Activated CD4-positive, alpha-beta T cell treated with anti-CD3 and anti-CD28 coated beads, Interleukin-2, amount 10 ng/mL, durations not matched to agents 7 days and 5 days (primary cell): ENCODE measurements at regions not wholly inside any gene's neighbourhood (a gene's known extent, or its start where the extent isn't known, plus 50 kb on each side); places are given as distances from the start of the nearest gene placed in this dataset.

Experiments
- CTCF ChIA-PET: fragments of 350-600 bp; sonication (Branson Sonifier 250); formaldehyde crosslinking; loops from one replicate; lab custom pipeline; 2021; ENCODE audit warnings: antibody characterized with exemption; lab: Charles Lee
- POLR2A ChIA-PET: fragments of 350-600 bp; sonication (Branson Sonifier 250); formaldehyde crosslinking; loops from one replicate; lab custom pipeline; 2021; ENCODE audit warnings: antibody characterized with exemption; lab: Charles Lee
- DNase-seq: peaks from one replicate; pipeline ENCODE4 v3.0.0-alpha.2; 2020
- H3K27ac Mint-ChIP-seq: one replicate; pipeline ENCODE4 v1.8.0; 2021; ENCODE audit warnings: mild to moderate bottlenecking, moderate library complexity, mixed read lengths
- H3K27me3 Mint-ChIP-seq: one replicate; pipeline ENCODE4 v1.8.0; 2021; ENCODE audit warnings: mixed read lengths
- H3K36me3 Mint-ChIP-seq: one replicate; pipeline ENCODE4 v1.8.0; 2021; ENCODE audit warnings: low read depth, mixed read lengths
- H3K4me1 Mint-ChIP-seq: one replicate; pipeline ENCODE4 v1.8.0; 2021; ENCODE audit warnings: mixed read lengths
- H3K4me3 Mint-ChIP-seq: one replicate; pipeline ENCODE4 v1.8.0; 2021; ENCODE audit warnings: mild to moderate bottlenecking, moderate library complexity, mixed read lengths
- H3K9me3 Mint-ChIP-seq: one replicate; pipeline ENCODE4 v1.8.0; 2021; ENCODE audit warnings: mixed read lengths

DNA sequence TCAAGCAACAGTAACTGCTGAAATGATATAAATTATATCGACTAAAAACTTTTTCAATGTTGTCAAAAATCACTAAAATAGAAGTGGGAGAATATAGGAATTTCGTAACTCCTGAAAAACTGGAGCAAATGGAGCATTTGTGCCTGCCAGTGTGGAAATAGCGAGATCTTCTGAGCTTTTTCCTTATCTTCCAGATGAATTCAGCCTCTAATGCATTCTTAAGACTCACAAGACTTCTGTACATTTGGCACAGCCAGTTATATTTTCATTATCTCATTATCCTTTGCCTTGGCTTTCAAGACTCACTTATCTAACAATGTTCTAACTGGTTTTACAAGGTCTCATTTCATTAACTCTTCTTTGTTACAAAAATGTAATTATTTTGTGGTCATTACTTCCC is 252.4 kb downstream of the GXYLT1 start:
- no peaks in the 10 kb centered on the region for H3K4me1 Mint-ChIP-seq
- no peaks in the 10 kb centered on the region for H3K9me3 Mint-ChIP-seq
- no peak overlapping the region for H3K4me3 Mint-ChIP-seq
- CTCF ChIA-PET = no interaction called here
- DNase-seq = no peak
- POLR2A ChIA-PET = no interaction called here
- H3K27me3 Mint-ChIP-seq = peaks cover 5% of the 10 kb centered on the region
- H3K36me3 Mint-ChIP-seq = no peaks in the 10 kb centered on the region
- H3K27ac Mint-ChIP-seq = no peak overlapping the region

GRCh38 chr12:41891226-41891625 is 253.4 kb downstream of the GXYLT1 start:
- no peaks in the 10 kb centered on the region for H3K36me3 Mint-ChIP-seq
- H3K9me3 Mint-ChIP-seq = no peaks in the 10 kb centered on the region
- CTCF ChIA-PET = interaction anchor here (1.1 kb wide), 1 partner anchor 9 kb away, joined by 3 read pairs; no protein-coding TSS in a partner anchor
- H3K4me3 Mint-ChIP-seq = no peak overlapping the region
- H3K4me1 Mint-ChIP-seq = no peaks in the 10 kb centered on the region
- no peak overlapping the region for H3K27ac Mint-ChIP-seq
- peaks cover 3% of the 10 kb centered on the region for H3K27me3 Mint-ChIP-seq
- POLR2A ChIA-PET = no interaction called here
- no peak for DNase-seq

DNA sequence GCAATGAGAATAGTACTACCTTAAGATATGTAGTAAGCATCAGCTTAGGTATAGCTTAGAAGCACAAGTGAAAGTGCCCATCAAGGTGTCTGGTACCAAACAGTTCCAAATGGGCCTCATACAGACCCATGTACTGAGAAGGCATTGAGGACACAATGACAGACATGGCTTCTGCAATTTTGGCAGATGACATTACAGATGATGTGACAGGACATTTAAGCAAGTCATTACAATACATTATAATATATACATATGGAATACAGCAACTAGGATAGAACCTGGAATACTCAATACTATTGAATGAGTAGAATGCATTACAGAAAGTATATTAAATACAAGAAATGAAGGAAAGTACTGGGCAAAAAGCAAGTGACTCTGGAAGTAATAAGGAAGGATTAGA is 256.4 kb downstream of the GXYLT1 start:
- ChIA-PET POLR2A (no interaction called here), CTCF (no interaction called here)
- Mint-ChIP-seq H3K4me1 (no peaks in the 10 kb centered on the region), H3K27ac (no peak overlapping the region), H3K36me3 (no peaks in the 10 kb centered on the region), H3K9me3 (no peaks in the 10 kb centered on the region), H3K4me3 (no peak overlapping the region), H3K27me3 (no peaks in the 10 kb centered on the region)
- no peak for DNase-seq

DNA sequence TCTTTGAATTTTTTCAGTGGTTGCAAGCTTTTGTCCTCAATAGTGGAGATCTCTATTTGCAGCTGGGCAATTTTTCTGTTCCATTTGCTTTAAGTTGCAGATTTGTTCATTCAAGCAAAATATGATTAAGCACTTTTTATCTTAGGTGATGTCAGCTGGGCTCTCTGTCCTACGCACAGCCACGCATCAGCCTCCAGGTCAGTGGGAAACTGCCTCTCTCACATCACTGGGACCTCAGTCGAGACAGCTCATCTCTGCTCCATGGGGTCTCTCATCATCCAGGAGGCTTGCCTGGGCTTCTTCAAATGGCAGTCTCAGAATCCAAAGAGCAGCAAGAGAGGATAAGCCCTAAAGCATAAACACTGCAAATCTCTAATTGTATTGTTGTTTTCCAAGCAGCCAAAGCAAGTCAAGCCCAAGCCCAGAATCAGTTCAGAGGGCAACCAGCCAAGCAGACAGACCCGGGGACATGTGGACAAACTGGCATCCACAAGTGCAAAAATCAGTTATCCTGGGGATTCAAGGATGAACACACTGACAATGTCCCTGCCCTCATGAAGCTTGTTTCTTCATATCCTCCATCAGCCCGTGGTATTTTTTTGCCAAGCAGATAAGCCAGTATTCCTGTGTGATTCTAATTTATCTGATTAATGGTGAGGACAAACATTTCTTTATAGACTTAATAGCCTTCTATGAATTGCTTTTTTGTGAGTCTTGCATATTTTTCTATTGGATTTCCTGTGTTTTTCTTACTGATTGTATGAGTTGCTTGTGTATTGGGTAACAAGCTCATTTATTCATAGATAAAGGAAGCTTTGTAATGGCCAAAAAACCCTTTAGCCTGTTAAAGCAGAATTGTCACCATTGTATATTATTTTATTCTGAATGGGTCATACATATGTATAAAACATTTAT is 262.5 kb downstream of the GXYLT1 start:
- CTCF ChIA-PET = interaction anchor here (1.5 kb wide), 1 partner anchor 9 kb away, joined by 3 read pairs; no protein-coding TSS in a partner anchor
- H3K27ac Mint-ChIP-seq = no peak overlapping the region
- no peak overlapping the region for H3K4me3 Mint-ChIP-seq
- H3K36me3 Mint-ChIP-seq = no peaks in the 10 kb centered on the region
- no peaks in the 10 kb centered on the region for H3K27me3 Mint-ChIP-seq
- H3K4me1 Mint-ChIP-seq = no peaks in the 10 kb centered on the region
- POLR2A ChIA-PET = no interaction called here
- DNase-seq = no peak
- no peaks in the 10 kb centered on the region for H3K9me3 Mint-ChIP-seq

DNA sequence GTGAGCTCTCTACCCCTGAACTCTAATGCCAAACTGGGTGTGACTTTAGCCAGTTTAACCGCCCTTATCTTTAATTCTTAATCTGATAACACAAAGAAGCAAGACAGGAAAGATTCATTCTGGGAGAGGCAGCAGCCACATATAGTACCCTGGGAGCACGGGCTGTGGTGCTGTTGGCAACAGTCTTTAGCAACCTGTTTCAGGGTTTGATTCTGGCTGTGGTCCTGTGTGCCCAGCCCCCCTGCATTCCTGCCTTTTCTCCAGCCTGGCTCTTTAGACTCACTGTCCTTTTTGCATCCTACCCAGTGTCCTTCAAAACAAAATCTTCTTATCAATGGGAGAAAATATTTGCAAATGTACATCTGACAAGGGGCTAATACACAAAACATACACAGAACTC is 275.2 kb downstream of the GXYLT1 start:
- ChIA-PET CTCF (no interaction called here), POLR2A (no interaction called here)
- no peak for DNase-seq
- Mint-ChIP-seq H3K4me1 (no peaks in the 10 kb centered on the region), H3K27ac (no peak overlapping the region), H3K27me3 (peaks cover 8% of the 10 kb centered on the region), H3K36me3 (no peaks in the 10 kb centered on the region), H3K9me3 (no peaks in the 10 kb centered on the region), H3K4me3 (no peak overlapping the region)

GRCh38 chr12:41866878-41867430 is 277.7 kb downstream of the GXYLT1 start:
- no peak for DNase-seq
- POLR2A ChIA-PET = no interaction called here
- peaks cover 2% of the 10 kb centered on the region for H3K27me3 Mint-ChIP-seq
- no peaks in the 10 kb centered on the region for H3K36me3 Mint-ChIP-seq
- no peak overlapping the region for H3K4me3 Mint-ChIP-seq
- CTCF ChIA-PET = no interaction called here
- no peaks in the 10 kb centered on the region for H3K4me1 Mint-ChIP-seq
- H3K27ac Mint-ChIP-seq = no peak overlapping the region
- H3K9me3 Mint-ChIP-seq = no peaks in the 10 kb centered on the region

- Mint-ChIP-seq H3K9me3 (no peaks in the 10 kb centered on the region), H3K27me3 (no peaks in the 10 kb centered on the region), H3K27ac (no peak overlapping the region), H3K4me1 (no peaks in the 10 kb centered on the region), H3K4me3 (no peak overlapping the region), H3K36me3 (no peaks in the 10 kb centered on the region)
- no peak for DNase-seq
- ChIA-PET CTCF (no interaction called here), POLR2A (no interaction called here)
Observed at GRCh38 chr12:41856228-41856627, 288.4 kb downstream of the GXYLT1 start.

DNA sequence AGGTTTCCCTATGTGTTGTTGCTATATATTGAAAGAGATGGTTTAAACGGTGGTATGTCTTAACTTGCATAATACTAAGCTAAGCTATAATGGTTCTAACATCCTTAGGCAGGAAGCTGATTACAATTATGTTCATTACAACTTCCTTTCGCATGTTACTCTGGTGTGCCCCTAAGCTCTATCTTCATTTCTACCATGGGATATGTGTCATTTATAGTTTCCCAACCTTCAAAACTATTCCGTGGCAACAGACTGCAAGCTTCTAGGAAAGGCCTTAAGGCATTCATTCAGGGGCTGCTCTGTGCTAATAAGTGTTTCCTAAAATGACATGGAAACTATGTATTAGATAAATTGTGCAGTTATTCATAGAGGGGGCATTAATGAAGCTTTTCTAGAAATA is 294.6 kb downstream of the GXYLT1 start:
- Mint-ChIP-seq H3K4me3 (no peak overlapping the region), H3K36me3 (no peaks in the 10 kb centered on the region), H3K9me3 (no peaks in the 10 kb centered on the region), H3K27ac (no peak overlapping the region), H3K27me3 (no peaks in the 10 kb centered on the region), H3K4me1 (no peaks in the 10 kb centered on the region)
- POLR2A ChIA-PET = no interaction called here
- CTCF ChIA-PET = interaction anchor here (0.6 kb wide), 1 partner anchor 1143 kb away, joined by 3 read pairs; no protein-coding TSS in a partner anchor
- no peak for DNase-seq

DNA sequence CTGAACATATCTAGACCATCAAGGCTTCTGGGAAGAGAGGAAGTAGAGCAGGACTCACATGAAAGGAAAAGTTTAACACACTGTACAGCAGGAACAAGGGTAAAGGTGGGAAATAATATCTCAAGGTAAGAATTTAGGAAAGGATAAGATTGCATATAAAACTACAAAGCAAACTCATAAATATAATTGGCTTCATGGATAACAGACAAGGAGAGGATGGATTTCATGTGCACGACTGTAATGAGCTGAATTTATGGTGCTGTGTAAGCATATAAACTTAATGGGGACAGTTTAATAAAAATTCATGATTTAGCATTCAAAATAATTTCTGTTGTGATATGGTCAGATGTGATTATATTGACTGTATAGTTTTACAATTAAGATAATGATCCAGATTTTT is 298.0 kb downstream of the GXYLT1 start:
- H3K9me3 Mint-ChIP-seq = no peaks in the 10 kb centered on the region
- H3K4me3 Mint-ChIP-seq = no peak overlapping the region
- CTCF ChIA-PET = no interaction called here
- no peak overlapping the region for H3K27ac Mint-ChIP-seq
- no peaks in the 10 kb centered on the region for H3K27me3 Mint-ChIP-seq
- H3K4me1 Mint-ChIP-seq = no peaks in the 10 kb centered on the region
- no peak for DNase-seq
- POLR2A ChIA-PET = no interaction called here
- no peaks in the 10 kb centered on the region for H3K36me3 Mint-ChIP-seq

DNA sequence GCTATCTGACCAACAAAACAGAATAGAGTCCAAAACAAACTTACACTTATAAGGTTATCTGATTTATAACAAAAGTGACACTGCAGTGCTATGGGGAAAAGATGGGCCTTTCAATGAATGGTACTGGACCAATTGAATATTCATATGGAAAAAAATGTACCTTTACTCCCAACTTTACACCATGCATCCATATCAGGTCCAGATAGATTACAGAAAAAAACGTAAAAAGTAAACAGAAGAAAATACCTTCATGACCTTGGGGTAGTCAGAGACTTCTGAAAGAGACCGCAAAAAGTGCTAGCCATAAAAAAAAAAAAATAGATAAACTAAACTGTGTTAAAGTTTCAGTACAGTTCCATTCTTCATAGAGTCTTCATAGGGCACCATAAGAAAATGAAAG is 308.3 kb downstream of the GXYLT1 start:
- Mint-ChIP-seq H3K9me3 (no peaks in the 10 kb centered on the region), H3K4me3 (no peak overlapping the region), H3K27me3 (peaks cover 2% of the 10 kb centered on the region), H3K36me3 (no peaks in the 10 kb centered on the region), H3K4me1 (no peaks in the 10 kb centered on the region), H3K27ac (no peak overlapping the region)
- DNase-seq = no peak
- ChIA-PET CTCF (no interaction called here), POLR2A (no interaction called here)

DNA sequence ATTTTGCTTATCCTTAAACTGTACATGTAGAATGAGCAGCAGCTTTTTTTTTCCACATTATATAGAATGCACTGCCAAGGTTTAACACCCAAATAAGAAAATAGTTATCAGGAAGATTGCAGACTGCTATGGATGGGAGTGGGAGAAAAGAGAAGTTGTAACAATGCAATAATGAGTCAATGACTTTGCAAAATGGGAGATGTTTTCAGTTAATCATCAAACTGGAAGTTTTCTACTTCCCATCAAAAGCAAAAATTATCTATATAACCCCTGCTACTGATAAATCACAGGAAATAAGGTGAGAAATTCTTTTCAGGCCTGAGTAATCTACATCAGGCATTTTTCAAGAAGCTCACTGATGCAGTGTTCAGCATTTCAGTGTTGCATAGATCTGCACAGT is 309.1 kb downstream of the GXYLT1 start:
- peaks cover 2% of the 10 kb centered on the region for H3K27me3 Mint-ChIP-seq
- no peak overlapping the region for H3K27ac Mint-ChIP-seq
- ChIA-PET CTCF (no interaction called here), POLR2A (no interaction called here)
- H3K9me3 Mint-ChIP-seq = no peaks in the 10 kb centered on the region
- no peaks in the 10 kb centered on the region for H3K36me3 Mint-ChIP-seq
- no peaks in the 10 kb centered on the region for H3K4me1 Mint-ChIP-seq
- H3K4me3 Mint-ChIP-seq = no peak overlapping the region
- DNase-seq = no peak

- no peaks in the 10 kb centered on the region for H3K36me3 Mint-ChIP-seq
- ChIA-PET CTCF (no interaction called here), POLR2A (no interaction called here)
- no peaks in the 10 kb centered on the region for H3K4me1 Mint-ChIP-seq
- no peak overlapping the region for H3K4me3 Mint-ChIP-seq
- no peaks in the 10 kb centered on the region for H3K9me3 Mint-ChIP-seq
- DNase-seq = no peak
- no peak overlapping the region for H3K27ac Mint-ChIP-seq
- no peaks in the 10 kb centered on the region for H3K27me3 Mint-ChIP-seq
Observed at GRCh38 chr12:41819948-41820347, 324.7 kb downstream of the GXYLT1 start.

DNA sequence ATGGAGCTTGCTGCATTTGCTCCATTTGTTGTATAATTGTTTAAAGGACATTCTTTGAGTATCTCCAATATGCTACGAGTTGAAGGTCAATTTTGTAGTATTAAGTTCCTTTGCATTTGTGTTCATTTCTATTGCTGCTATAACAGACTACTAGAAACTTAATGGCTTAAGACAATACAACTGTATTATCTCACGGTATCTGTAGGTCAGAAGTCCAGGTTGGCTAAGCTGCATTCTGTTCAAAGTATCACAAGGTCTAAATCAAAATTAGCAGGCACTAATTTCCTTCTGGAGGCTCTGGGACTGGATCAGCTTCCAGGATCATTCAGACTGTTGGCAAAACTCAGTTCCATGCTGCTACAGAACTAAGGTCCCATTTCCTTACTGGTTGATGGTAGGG is 340.6 kb downstream of the GXYLT1 start:
- H3K4me3 Mint-ChIP-seq = no peak overlapping the region
- H3K27ac Mint-ChIP-seq = no peak overlapping the region
- no peak for DNase-seq
- H3K27me3 Mint-ChIP-seq = no peaks in the 10 kb centered on the region
- ChIA-PET POLR2A (no interaction called here), CTCF (interaction anchor here (0.6 to 1.2 kb wide), 2 partner anchors 9 to 1316 kb away, joined by 3 read pairs; no protein-coding TSS in a partner anchor)
- H3K36me3 Mint-ChIP-seq = no peaks in the 10 kb centered on the region
- no peaks in the 10 kb centered on the region for H3K4me1 Mint-ChIP-seq
- H3K9me3 Mint-ChIP-seq = no peaks in the 10 kb centered on the region
